IMR-90 (cell line): ENCODE measurements at regions not wholly inside any gene's neighbourhood (a gene's known extent, or its start where the extent isn't known, plus 50 kb on each side); places are given as distances from the start of the nearest gene placed in this dataset.

Experiments used
- ATAC-seq: fragments of 200-7000 bp; cut with Tn5 transposase; 2 replicates; pipeline ENCODE4 v1.9.1; 2020; ENCODE audit warnings: low read depth, mild to moderate bottlenecking, moderate library complexity
- BruUV-seq: library from RNA; stranded (reverse); fragments of 400-500 nt; replicated peaks from 2 replicates; lab custom pipeline; 2021; lab: Mats Ljungman, UMichigan
- CTCF ChIA-PET: fragments of 300-600 bp; formaldehyde crosslinking; extraction: SDS; loops from one replicate; lab custom pipeline; 2021; ENCODE audit warnings: antibody characterized with exemption; lab: Yijun Ruan, JAX
- POLR2A ChIA-PET: fragments of 300-600 bp; sonication (Branson Sonifier 250); formaldehyde crosslinking; loops from one replicate; lab custom pipeline; 2022; ENCODE audit warnings: antibody characterized with exemption; ENCODE audit not compliant: unreplicated experiment; lab: Charles Lee
- DNase-seq: peaks from one replicate; pipeline ENCODE4 v3.0.0; 2013
- H2AFZ ChIP-seq: replicated peaks from 2 replicates; pipeline ENCODE3; 2013; ENCODE audit warnings: low read length, mild to moderate bottlenecking; ENCODE audit not compliant: poor library complexity
- H2AK5ac ChIP-seq: 2 replicates; pipeline ENCODE4 v1.6.1; 2013; ENCODE audit warnings: low read depth, low read length, inconsistent platforms
- H2AK9ac ChIP-seq: replicated peaks from 2 replicates; pipeline ENCODE3; 2013; ENCODE audit warnings: mild to moderate bottlenecking, low read depth, low read length, moderate library complexity; ENCODE audit not compliant: poor library complexity
- H2BK120ac ChIP-seq: 2 replicates; pipeline ENCODE4 v1.6.1; 2013; ENCODE audit warnings: low read depth, low read length, inconsistent platforms
- H2BK15ac ChIP-seq: 3 replicates; pipeline ENCODE4 v1.6.1; 2013; ENCODE audit warnings: low read depth, low read length, inconsistent platforms
- H2BK20ac ChIP-seq: 2 replicates; pipeline ENCODE4 v1.6.1; 2013; ENCODE audit warnings: low read depth, mild to moderate bottlenecking, inconsistent platforms, low read length, moderate library complexity
- H2BK5ac ChIP-seq: 2 replicates; pipeline ENCODE4 v1.6.1; 2013; ENCODE audit warnings: mild to moderate bottlenecking, low read depth, low read length, inconsistent platforms; ENCODE audit not compliant: poor library complexity, severe bottlenecking
- H3K14ac ChIP-seq: replicated peaks from 2 replicates; pipeline ENCODE4 v1.6.1; 2013; ENCODE audit warnings: low read depth, low read length, inconsistent platforms
- H3K18ac ChIP-seq: 2 replicates; pipeline ENCODE4 v1.6.1; 2013; ENCODE audit warnings: low read depth, low read length, control low read depth
- H3K23ac ChIP-seq: 2 replicates; pipeline ENCODE4 v1.6.1; 2013; ENCODE audit warnings: low read depth, low read length, inconsistent platforms
- H3K27ac ChIP-seq: 2 replicates; pipeline ENCODE4 v1.5.1; 2013; ENCODE audit warnings: mild to moderate bottlenecking, control low read depth, low read length; ENCODE audit not compliant: insufficient read depth
- H3K27me3 ChIP-seq: 2 replicates; pipeline ENCODE4 v1.6.1; 2013; ENCODE audit warnings: low read length; ENCODE audit not compliant: control insufficient read depth, insufficient read depth
- H3K36me3 ChIP-seq: 2 replicates; pipeline ENCODE4 v1.6.1; 2013; ENCODE audit warnings: low read length, mixed read lengths; ENCODE audit not compliant: control insufficient read depth, insufficient read depth
- H3K4ac ChIP-seq: 2 replicates; pipeline ENCODE4 v1.6.1; 2013; ENCODE audit warnings: low read depth, low read length, inconsistent platforms
- H3K4me1 ChIP-seq: 2 replicates; pipeline ENCODE4 v1.6.1; 2013; ENCODE audit warnings: low read length, mixed read lengths; ENCODE audit not compliant: control insufficient read depth, insufficient read depth
- H3K4me2 ChIP-seq: 2 replicates; pipeline ENCODE4 v1.6.1; 2013; ENCODE audit warnings: low read depth, mild to moderate bottlenecking, control low read depth, low read length, moderate library complexity
- H3K4me3 ChIP-seq: 2 replicates; pipeline ENCODE4 v1.5.1; 2013; ENCODE audit warnings: low read depth, mild to moderate bottlenecking, control low read depth, low read length, moderate library complexity; ENCODE audit not compliant: insufficient read depth
- H3K56ac ChIP-seq: 2 replicates; pipeline ENCODE4 v1.6.1; 2013; ENCODE audit warnings: low read length, inconsistent platforms; ENCODE audit not compliant: insufficient read depth; ENCODE audit errors: extremely low read depth
- H3K79me1 ChIP-seq, 2 experiments: 2 replicates each; pipeline ENCODE4 v1.6.1; 2013; ENCODE audit warnings: low read length in 2 of 2, inconsistent platforms in 1 of 2, low read depth in 1 of 2
- H3K9ac ChIP-seq: 2 replicates; pipeline ENCODE4 v1.6.1; 2013; ENCODE audit warnings: low read depth, low read length, control low read depth
- H3K9me1 ChIP-seq: 2 replicates; pipeline ENCODE4 v1.6.1; 2013; ENCODE audit warnings: low read length, inconsistent platforms; ENCODE audit not compliant: insufficient read depth
- H3K9me3 ChIP-seq: 2 replicates; pipeline ENCODE4 v1.6.1; 2013; ENCODE audit warnings: low read length; ENCODE audit not compliant: control insufficient read depth, insufficient read depth
- H4K20me1 ChIP-seq: 2 replicates; pipeline ENCODE4 v1.6.1; 2013; ENCODE audit warnings: low read length, inconsistent platforms; ENCODE audit not compliant: insufficient read depth
- H4K5ac ChIP-seq: 2 replicates; pipeline ENCODE4 v1.6.1; 2013; ENCODE audit warnings: mild to moderate bottlenecking, low read depth, low read length, control low read depth
- H4K8ac ChIP-seq, 2 experiments: 2 replicates each; pipeline ENCODE4 v1.6.1; 2013; ENCODE audit warnings: low read depth in 2 of 2, low read length in 2 of 2, control low read depth in 1 of 2, inconsistent platforms in 1 of 2
- H4K91ac ChIP-seq: 2 replicates; pipeline ENCODE4 v1.6.1; 2013; ENCODE audit warnings: low read depth, low read length, inconsistent platforms; ENCODE audit not compliant: insufficient read depth
- MAFK ChIP-seq: IDR thresholded peaks from 2 replicates; pipeline ENCODE4 v1.6.1; 2012; ENCODE audit warnings: low read depth, low read length, improper control_type of control experiment
- WGBS, 2 experiments: methylation state at CpG; one replicate each; pipeline versions ENCODE4 v1.1.5 to v1.1.7; 2013; ENCODE audit warnings: missing lambda C conversion rate in 2 of 2; ENCODE audit not compliant: insufficient read length in 1 of 2; ENCODE audit errors: extremely low coverage in 2 of 2; 5-methylcytosine and 5-hydroxymethylcytosine counted together
- dilution Hi-C: fragments of 300-500 bp; cut with HindIII; formaldehyde crosslinking; loops from one replicate; pipeline ENCODE4 v1.14.3; 2018; ENCODE audit warnings: low sequenced_read_pairs; ENCODE audit not compliant: unreplicated experiment
- in situ Hi-C: fragments of 300-500 bp; cut with MboI; formaldehyde crosslinking; loops from 3 replicates; pipeline ENCODE4 v1.14.3; 2019; ENCODE audit warnings: low sequenced_read_pairs, inconsistent platforms, mixed read lengths
- intact Hi-C: fragments of 100-400 bp; cut with micrococcal nuclease; formaldehyde crosslinking; loops from 2 replicates; pipeline ENCODE4 v1.10.0; 2022

GRCh38 chr16:79747688-79748087 lies 147.2 kb upstream of the MAF start:
- no peak overlapping the region for H4K91ac ChIP-seq
- no peak overlapping the region for H4K5ac ChIP-seq
- H3K27ac ChIP-seq = no peak overlapping the region
- no peak overlapping the region for H4K8ac ChIP-seq
- ATAC-seq (no peak), DNase-seq (no peak)
- H3K4me3 ChIP-seq = no peak overlapping the region
- POLR2A ChIA-PET = no interaction called here
- no peak overlapping the region for H2BK120ac ChIP-seq
- H3K9me1 ChIP-seq = no peaks in the 10 kb centered on the region
- no peak overlapping the region for H2BK15ac ChIP-seq
- no peak overlapping the region for H2BK20ac ChIP-seq
- H3K56ac ChIP-seq = no peak overlapping the region
- H3K23ac ChIP-seq = no peak overlapping the region
- H2BK5ac ChIP-seq = no peak overlapping the region
- CTCF ChIA-PET = no interaction called here
- no peak overlapping the region for H2AFZ ChIP-seq
- H4K20me1 ChIP-seq = no peaks in the 10 kb centered on the region
- no peaks in the 10 kb centered on the region for H3K27me3 ChIP-seq
- intact Hi-C loops (no loop called here), dilution Hi-C loops (no loop called here), in situ Hi-C loops (no loop called here)
- no peak overlapping the region for H2AK5ac ChIP-seq
- no CpG with 5 or more reads among the region's 6 CpGs for WGBS, 2 experiments
- no peak for TF ChIP-seq MAFK
- H3K4ac ChIP-seq = no peak overlapping the region
- peaks cover 6% of the 10 kb centered on the region; the same call in 1 of the 2 replicates for H3K9me3 ChIP-seq
- H3K79me1 ChIP-seq = no peaks in the 10 kb centered on the region
- BruUV-seq = no TSS peak
- H2AK9ac ChIP-seq = no peak overlapping the region
- no peaks in the 10 kb centered on the region for H3K36me3 ChIP-seq
- H3K4me1 ChIP-seq = no peaks in the 10 kb centered on the region
- no peak overlapping the region for H3K18ac ChIP-seq
- H3K4me2 ChIP-seq = no peak overlapping the region
- no peak overlapping the region for H3K9ac ChIP-seq
- H3K14ac ChIP-seq = no peak overlapping the region
